Erythroblast (primary cell): ENCODE measurements at regions not wholly inside any gene's neighbourhood (a gene's known extent, or its start where the extent isn't known, plus 50 kb on each side); places are given as distances from the start of the nearest gene placed in this dataset.

ENCODE experiments used
- GATA1 ChIP-seq: IDR thresholded peaks from 2 replicates; pipeline ENCODE4 v1.6.1; 2011; ENCODE audit warnings: low read depth, mild to moderate bottlenecking, control low read depth, low read length, moderate library complexity
- POLR2A ChIP-seq: IDR thresholded peaks from 2 replicates; pipeline ENCODE4 v1.6.1; 2011; ENCODE audit warnings: mild to moderate bottlenecking, low read length

DNA sequence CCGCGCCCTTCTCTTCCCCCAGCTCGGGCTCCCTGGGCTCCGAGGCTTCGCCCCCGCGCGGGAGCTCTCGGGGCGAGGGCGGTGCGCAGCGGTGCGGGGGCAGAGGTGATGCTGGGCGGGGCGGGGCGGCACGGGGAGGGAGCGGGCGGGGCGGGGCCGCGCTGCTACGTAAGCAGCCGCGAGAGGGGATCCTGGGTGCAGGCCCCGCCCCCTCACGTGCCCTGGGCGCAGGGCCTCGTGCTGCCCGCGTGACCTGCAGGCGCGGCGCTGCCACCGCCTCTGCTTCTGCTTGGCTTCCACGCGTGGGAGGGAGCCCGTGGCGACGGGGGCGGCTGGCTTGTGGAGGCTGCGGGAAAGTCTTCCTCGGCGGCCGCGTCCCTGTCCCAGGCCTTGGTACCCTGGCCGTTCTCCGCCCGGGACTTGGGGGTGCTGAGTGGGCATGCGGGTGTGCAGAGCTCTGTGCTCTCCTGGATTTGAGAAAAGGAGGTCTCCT, 132.6 kb upstream of the HSD17B12 start:
- no peak for TF ChIP-seq POLR2A
- no peak for TF ChIP-seq GATA1
